ENCODE measurements at regions not wholly inside any gene's neighbourhood (a gene's known extent, or its start where the extent isn't known, plus 50 kb on each side); places are given as distances from the start of the nearest gene placed in this dataset.
"Not testable (repeated sequence)": the region's sequence is repeated elsewhere in the genome, so short reads cannot be mapped to it uniquely, and the experiment has no call there.

- peak; percentile 36 for DNase-seq (ENCODE audit: low read depth)
- no peak for TF ChIP-seq CTCF (conservative IDR thresholded peaks at IDR 0.05; ENCODE audit: low read depth, low read length)
- no peak overlapping the region for H3K4me3 ChIP-seq (ENCODE audit: low read depth, low read length)
These were observed 488.5 kb upstream of the SOX9 start for GRCh38 chr17:71632328-71632727.

DNA sequence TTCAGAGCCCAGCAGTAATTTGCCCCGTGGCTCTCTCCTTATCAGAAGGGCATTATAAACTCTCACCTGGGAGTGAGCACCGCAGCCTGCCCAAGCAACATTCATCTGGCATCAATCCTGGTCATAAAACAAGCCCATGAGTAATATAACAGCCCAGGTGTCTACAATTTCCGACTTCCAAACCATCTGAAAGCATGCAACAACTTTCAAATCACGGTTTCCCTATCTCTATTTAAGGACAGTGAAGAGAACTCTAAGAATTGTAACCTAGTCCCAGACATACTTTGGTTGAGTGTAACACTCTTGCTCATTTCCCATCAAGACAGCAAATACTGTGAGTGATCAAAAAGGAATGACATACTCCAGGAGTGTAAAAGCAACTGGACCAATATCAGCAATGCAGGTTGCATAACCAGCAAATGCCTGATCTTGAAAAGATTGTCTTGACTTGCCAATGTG is 487.4 kb upstream of the SOX9 start:
- DNase-seq (ENCODE audit: low read depth): peak; percentile 83
- H3K4me3 ChIP-seq (ENCODE audit: low read depth, low read length): no peak overlapping the region

GRCh38 chr17:71634376-71634775 is 486.4 kb upstream of the SOX9 start:
- TF ChIP-seq CTCF (conservative IDR thresholded peaks at IDR 0.05; ENCODE audit: low read depth, low read length): no peak
- DNase-seq (ENCODE audit: low read depth): no peak
- H3K4me3 ChIP-seq (ENCODE audit: low read depth, low read length): no peak overlapping the region

More for the DNA sequence above, 487.4 kb upstream of the SOX9 start:
- TF ChIP-seq CTCF (conservative IDR thresholded peaks at IDR 0.05; ENCODE audit: low read depth, low read length): no peak

- no peak for TF ChIP-seq CTCF (conservative IDR thresholded peaks at IDR 0.05; ENCODE audit: low read depth, low read length)
- DNase-seq (ENCODE audit: low read depth): no peak
- H3K4me3 ChIP-seq (ENCODE audit: low read depth, low read length): no peak overlapping the region
These were observed 485.6 kb upstream of the SOX9 start for GRCh38 chr17:71635187-71635586.

DNA sequence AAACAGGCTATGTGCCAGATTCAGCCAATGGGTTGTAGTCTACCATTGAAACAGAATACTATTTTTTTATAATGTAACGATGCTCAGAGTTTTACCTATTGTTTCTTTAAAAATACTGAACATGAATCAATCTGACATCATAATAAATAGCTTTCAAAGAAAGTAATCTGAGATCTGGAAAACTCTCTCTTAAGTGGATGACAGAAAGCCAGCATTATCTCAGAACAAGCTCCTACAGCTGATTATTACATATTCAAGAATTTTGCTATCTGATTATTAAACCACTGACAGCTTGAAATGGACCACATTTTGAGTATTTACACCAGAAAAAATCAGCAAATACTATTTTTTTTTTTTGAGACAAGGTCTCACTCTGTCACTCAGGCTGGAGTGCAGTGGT is 484.2 kb upstream of the SOX9 start:
- H3K4me3 ChIP-seq (ENCODE audit: low read depth, low read length): no peak overlapping the region
- TF ChIP-seq CTCF (conservative IDR thresholded peaks at IDR 0.05; ENCODE audit: low read depth, low read length): no peak
- no peak for DNase-seq (ENCODE audit: low read depth)

- no peak overlapping the region for H3K4me3 ChIP-seq (ENCODE audit: low read depth, low read length)
- TF ChIP-seq CTCF (conservative IDR thresholded peaks at IDR 0.05; ENCODE audit: low read depth, low read length): no peak
- DNase-seq (ENCODE audit: low read depth): no peak
These were observed 482.2 kb upstream of the SOX9 start for GRCh38 chr17:71638668-71639067.

DNA sequence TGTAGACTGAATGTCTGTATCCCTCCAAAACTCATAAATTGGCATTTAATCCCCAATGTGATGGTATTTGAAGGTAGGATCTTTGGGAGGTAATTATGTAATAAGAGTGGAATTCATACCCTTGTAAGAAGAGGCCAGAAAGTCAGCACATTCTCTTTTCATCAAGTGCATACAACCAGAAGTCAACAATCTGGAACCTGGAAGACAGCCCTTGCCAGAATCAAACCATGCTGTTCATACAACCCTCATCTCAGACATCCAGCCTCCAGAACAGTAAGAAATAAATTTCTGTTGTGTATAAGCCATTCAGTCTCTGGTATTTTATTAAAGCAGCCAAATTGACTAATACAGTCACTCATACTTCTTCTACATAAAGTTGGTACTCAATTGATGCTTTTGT is 481.0 kb upstream of the SOX9 start:
- H3K4me3 ChIP-seq (ENCODE audit: low read depth, low read length): no peak overlapping the region
- no peak for TF ChIP-seq CTCF (conservative IDR thresholded peaks at IDR 0.05; ENCODE audit: low read depth, low read length)
- no peak for DNase-seq (ENCODE audit: low read depth)

DNA sequence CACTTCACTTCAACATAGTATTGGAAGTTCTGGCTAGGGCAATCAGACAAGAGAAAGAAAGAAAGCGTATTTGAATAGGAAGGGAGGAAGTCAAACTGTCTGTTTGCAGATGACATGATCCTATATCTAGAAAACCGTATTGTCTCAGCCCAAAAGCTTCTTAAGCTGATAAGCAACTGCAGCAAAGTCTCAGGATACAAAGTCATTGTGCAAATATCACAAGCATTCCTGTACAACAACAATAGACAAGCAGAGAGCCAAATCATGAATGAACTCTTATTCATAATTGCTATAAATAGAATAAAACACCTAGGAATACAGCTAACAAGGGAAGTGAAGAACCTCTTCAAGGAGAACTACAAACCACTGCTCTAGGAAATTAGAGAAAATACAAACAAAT is 473.9 kb upstream of the SOX9 start:
- H3K4me3 ChIP-seq (ENCODE audit: low read depth, low read length); DNase-seq (ENCODE audit: low read depth): not testable (repeated sequence)

DNA sequence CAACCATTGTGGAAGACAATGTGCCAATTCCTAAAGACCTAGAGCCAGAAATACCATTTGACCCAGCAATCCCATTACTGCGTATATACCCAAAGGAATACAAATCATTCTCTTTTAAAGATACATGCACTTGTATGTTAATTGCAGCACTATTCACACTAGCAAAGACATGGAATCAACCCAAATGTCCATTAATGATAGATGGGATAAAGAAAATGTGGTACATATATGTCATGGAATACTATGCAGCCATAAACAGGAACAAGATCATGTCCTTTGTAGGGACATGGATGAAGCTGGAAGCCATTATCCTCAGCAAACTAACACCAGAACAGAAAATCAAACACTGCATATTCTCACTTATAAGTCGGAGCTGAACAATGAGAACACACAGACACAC is 472.5 kb upstream of the SOX9 start:
- H3K4me3 ChIP-seq (ENCODE audit: low read depth, low read length); DNase-seq (ENCODE audit: low read depth): not testable (repeated sequence)
